Adrenal gland (tissue), 9 donors: ENCODE measurements at regions not wholly inside any gene's neighbourhood (a gene's known extent, or its start where the extent isn't known, plus 50 kb on each side); places are given as distances from the start of the nearest gene placed in this dataset.

ENCODE experiments used
- DNase-seq, 7 donors: peaks; one replicate each; pipeline ENCODE4 v3.0.0-alpha.2; 2019 to 2020
- H3K27ac ChIP-seq, 5 donors: fragments of 200-600 bp; sonication (generic) in 4 of 5; 1 replicate in 3 of 5; 2 replicates in 2 of 5; pipeline versions ENCODE4 v1.5.1 to v1.8.0; 2016 to 2020; ENCODE audit warnings: mild to moderate bottlenecking in 1 of 5
- H3K27me3 ChIP-seq: fragments of 200-600 bp; 2 replicates; pipeline ENCODE4 v1.8.0; 2021
- H3K36me3 ChIP-seq, 2 donors: fragments of 200-600 bp; replicated peaks in 1 of 2; 1 replicate in 1 of 2; 2 replicates in 1 of 2; pipeline versions ENCODE4 v1.5.1 to v1.8.0; 2018 to 2022
- H3K4me1 ChIP-seq, 2 donors: fragments of 200-600 bp; replicated peaks in 1 of 2; 1 replicate in 1 of 2; 2 replicates in 1 of 2; pipeline versions ENCODE4 v1.5.1 to v1.8.0; 2018 to 2021
- H3K4me3 ChIP-seq, 4 donors: fragments of 200-600 bp; sonication (generic) in 3 of 4; one replicate each; pipeline ENCODE4 v1.5.1; 2016 to 2018
- H3K9me3 ChIP-seq, 3 donors: fragments of 200-600 bp; sonication (generic) in 1 of 3; replicated peaks in 1 of 3; 1 replicate in 2 of 3; 2 replicates in 1 of 3; pipeline versions ENCODE4 v1.5.1 to v1.8.0; 2016 to 2021
- CTCF ChIP-seq, 6 experiments: fragments of 450-650 bp in 4 of 6; fragments of 200-600 bp in 2 of 6; sonication (generic) in 1 of 6; IDR thresholded peaks; 1 replicate in 5 of 6; 2 replicates in 1 of 6; pipeline versions ENCODE4 v1.5.1 to v1.8.0; 2016 to 2021; ENCODE audit warnings: antibody characterized with exemption in 6 of 6, mild to moderate bottlenecking in 2 of 6, moderate library complexity in 1 of 6
- POLR2A ChIP-seq, 2 donors: fragments of 450-650 bp; IDR thresholded peaks; one replicate each; pipeline ENCODE4 v1.6.1; 2017; ENCODE audit warnings: antibody characterized with exemption in 2 of 2, mild to moderate bottlenecking in 2 of 2, moderate library complexity in 1 of 2
- WGBS, 4 donors: extraction: QIAGEN DNeasy Blood & Tissue Kit in 2 of 4; methylation state at CpG; one replicate each; pipeline versions ENCODE4 v1.1.5 to v1.1.7; 2013 to 2017; 5-methylcytosine and 5-hydroxymethylcytosine counted together
- intact Hi-C, 2 donors: fragments of 100-400 bp; cut with DNase I; formaldehyde crosslinking; loops; one replicate each; pipeline versions ENCODE4 v1.14.1 to v1.15.0; 2022 to 2023
- donor health status: healthy with polysubstance abuse.
- donor health status: Bipolar disorder and iron deficiency.
- donor health status: DM: yes; HTN: yes; CAD: no.
- donor health status: DM: no; HTN: no; CAD: no.
- donor health status: DM: no; HTN: no; CAD: no.

GRCh38 chr2:35228584-35228983, 1127.0 kb upstream of the CRIM1 start:
- TF ChIP-seq POLR2A (IDR thresholded peaks at IDR 0.05) (no peak), CTCF (IDR thresholded peaks at IDR 0.05) (no peak)
- Histone ChIP-seq H3K27ac (no peak overlapping the region), H3K36me3 (no peaks in the 10 kb centered on the region), H3K9me3 (no peaks in the 10 kb centered on the region), H3K27me3 (no peaks in the 10 kb centered on the region), H3K4me3 (no peak overlapping the region), H3K4me1 (no peaks in the 10 kb centered on the region)
- WGBS, 4 donors: 15 to 29% (median 23%) methylated on average over 2 of the region's 2 CpGs
- intact Hi-C loops: no loop called here
- DNase-seq: no peak

GRCh38 chr2:35220461-35220860, 1135.1 kb upstream of the CRIM1 start:
- H3K36me3 ChIP-seq: no peaks in the 10 kb centered on the region
- H3K4me3 ChIP-seq: no peak overlapping the region
- intact Hi-C loops: no loop called here
- no peak overlapping the region for H3K27ac ChIP-seq
- TF ChIP-seq POLR2A (IDR thresholded peaks at IDR 0.05): no peak
- TF ChIP-seq CTCF (IDR thresholded peaks at IDR 0.05): no peak
- no peak for DNase-seq
- no peaks in the 10 kb centered on the region for H3K27me3 ChIP-seq
- no peaks in the 10 kb centered on the region for H3K4me1 ChIP-seq
- no peaks in the 10 kb centered on the region for H3K9me3 ChIP-seq
- 48 to 82% (median 68%) methylated on average over 2 of the region's 2 CpGs for WGBS, 4 donors

- WGBS, 4 donors: 57 to 83% (median 69%) methylated on average over 2 of the region's 2 CpGs
Observed at GRCh38 chr2:35204881-35205280, 1150.7 kb upstream of the CRIM1 start.

GRCh38 chr2:35204323-35204722, 1151.3 kb upstream of the CRIM1 start:
- intact Hi-C loops: no loop called here
- H3K27me3 ChIP-seq: no peaks in the 10 kb centered on the region
- TF ChIP-seq CTCF (IDR thresholded peaks at IDR 0.05) (no peak), POLR2A (IDR thresholded peaks at IDR 0.05) (no peak)
- H3K9me3 ChIP-seq: no peaks in the 10 kb centered on the region
- H3K27ac ChIP-seq: no peak overlapping the region
- no peak for DNase-seq
- H3K4me3 ChIP-seq: no peak overlapping the region
- WGBS, 4 donors: 43 to 54% (median 51%) methylated on average over 3 of the region's 3 CpGs
- no peaks in the 10 kb centered on the region for H3K4me1 ChIP-seq
- no peaks in the 10 kb centered on the region for H3K36me3 ChIP-seq

More at GRCh38 chr2:35204881-35205280, 1150.7 kb upstream of the CRIM1 start:
- Histone ChIP-seq H3K4me3 (no peak overlapping the region), H3K9me3 (no peaks in the 10 kb centered on the region), H3K27ac (no peak overlapping the region), H3K36me3 (no peaks in the 10 kb centered on the region), H3K27me3 (no peaks in the 10 kb centered on the region), H3K4me1 (no peaks in the 10 kb centered on the region)
- intact Hi-C loops: no loop called here
- no peak for TF ChIP-seq POLR2A (IDR thresholded peaks at IDR 0.05)
- no peak for DNase-seq

GRCh38 chr2:35199298-35199697, 1156.3 kb upstream of the CRIM1 start:
- Histone ChIP-seq H3K27me3 (no peaks in the 10 kb centered on the region), H3K4me1 (no peaks in the 10 kb centered on the region), H3K9me3 (no peaks in the 10 kb centered on the region), H3K4me3 (no peak overlapping the region), H3K27ac (no peak overlapping the region), H3K36me3 (no peaks in the 10 kb centered on the region)
- DNase-seq: no peak
- intact Hi-C loops: no loop called here
- TF ChIP-seq POLR2A (IDR thresholded peaks at IDR 0.05) (no peak), CTCF (IDR thresholded peaks at IDR 0.05) (no peak)
- 69 to 81% (median 70%) methylated on average over 4 of the region's 4 CpGs for WGBS, 4 donors
